ENCODE measurements at regions not wholly inside any gene's neighbourhood (a gene's known extent, or its start where the extent isn't known, plus 50 kb on each side); places are given as distances from the start of the nearest gene placed in this dataset.

GRCh38 chr3:31405515-31405914 is 127.2 kb upstream of the STT3B start:
- Histone ChIP-seq H3K9ac (ENCODE audit: low read depth, low read length, poor library complexity, severe bottlenecking) (no peak overlapping the region), H3K9me3 (ENCODE audit: insufficient read depth, low read depth, low read length) (peaks cover 3% of the 10 kb centered on the region; the same call in 1 of the 2 replicates), H3K9me2 (replicated peaks; ENCODE audit: low read depth, low read length) (no peaks in the 10 kb centered on the region), H3K4me2 (ENCODE audit: low read depth, low read length, poor library complexity, severe bottlenecking) (no peak overlapping the region), H3K36me3 (ENCODE audit: insufficient read depth, low read length) (no peaks in the 10 kb centered on the region), H2AFZ (ENCODE audit: low read length) (peak overlapping the region; percentile 38; the same call in 1 of the 2 replicates), H3F3A (ENCODE audit: low read depth) (no peaks in the 10 kb centered on the region), H3K4me1 (ENCODE audit: insufficient read depth, low read length, poor library complexity, severe bottlenecking) (peaks cover 51% of the 10 kb centered on the region), H3K27me3 (ENCODE audit: insufficient read depth, low read length, poor library complexity, severe bottlenecking) (no peaks in the 10 kb centered on the region), H3K79me2 (ENCODE audit: insufficient read depth, low read length) (no peaks in the 10 kb centered on the region), H3K4me3 (ENCODE audit: low read length, poor library complexity, severe bottlenecking) (no peak overlapping the region), H4K20me1 (ENCODE audit: insufficient read depth, low read length, poor library complexity, severe bottlenecking) (no peaks in the 10 kb centered on the region)
- no peak for TF ChIP-seq EZH2phosphoT487 (IDR thresholded peaks at IDR 0.05; ENCODE audit: borderline replicate concordance)
- TF ChIP-seq, protein P1, sequence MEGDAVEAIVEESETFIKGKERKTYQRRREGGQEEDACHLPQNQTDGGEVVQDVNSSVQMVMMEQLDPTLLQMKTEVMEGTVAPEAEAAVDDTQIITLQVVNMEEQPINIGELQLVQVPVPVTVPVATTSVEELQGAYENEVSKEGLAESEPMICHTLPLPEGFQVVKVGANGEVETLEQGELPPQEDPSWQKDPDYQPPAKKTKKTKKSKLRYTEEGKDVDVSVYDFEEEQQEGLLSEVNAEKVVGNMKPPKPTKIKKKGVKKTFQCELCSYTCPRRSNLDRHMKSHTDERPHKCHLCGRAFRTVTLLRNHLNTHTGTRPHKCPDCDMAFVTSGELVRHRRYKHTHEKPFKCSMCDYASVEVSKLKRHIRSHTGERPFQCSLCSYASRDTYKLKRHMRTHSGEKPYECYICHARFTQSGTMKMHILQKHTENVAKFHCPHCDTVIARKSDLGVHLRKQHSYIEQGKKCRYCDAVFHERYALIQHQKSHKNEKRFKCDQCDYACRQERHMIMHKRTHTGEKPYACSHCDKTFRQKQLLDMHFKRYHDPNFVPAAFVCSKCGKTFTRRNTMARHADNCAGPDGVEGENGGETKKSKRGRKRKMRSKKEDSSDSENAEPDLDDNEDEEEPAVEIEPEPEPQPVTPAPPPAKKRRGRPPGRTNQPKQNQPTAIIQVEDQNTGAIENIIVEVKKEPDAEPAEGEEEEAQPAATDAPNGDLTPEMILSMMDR (conservative IDR thresholded peaks at IDR 0.05; ENCODE audit: low read length) = no peak

- H2AFZ ChIP-seq (ENCODE audit: low read length) = no peak overlapping the region
- no peaks in the 10 kb centered on the region for H3F3A ChIP-seq (ENCODE audit: low read depth)
- TF ChIP-seq EZH2phosphoT487 (IDR thresholded peaks at IDR 0.05; ENCODE audit: borderline replicate concordance) = no peak
- TF ChIP-seq, protein P1 (conservative IDR thresholded peaks at IDR 0.05; ENCODE audit: low read length) = no peak
- no peak overlapping the region for H3K4me3 ChIP-seq (ENCODE audit: low read length, poor library complexity, severe bottlenecking)
- H3K9ac ChIP-seq (ENCODE audit: low read depth, low read length, poor library complexity, severe bottlenecking) = peak overlapping the region; percentile 0
- peak overlapping the region; percentile 19 for H3K4me2 ChIP-seq (ENCODE audit: low read depth, low read length, poor library complexity, severe bottlenecking)
- no peaks in the 10 kb centered on the region for H3K36me3 ChIP-seq (ENCODE audit: insufficient read depth, low read length)
- no peaks in the 10 kb centered on the region for H3K79me2 ChIP-seq (ENCODE audit: insufficient read depth, low read length)
- H3K4me1 ChIP-seq (ENCODE audit: insufficient read depth, low read length, poor library complexity, severe bottlenecking) = peaks cover 48% of the 10 kb centered on the region
- no peaks in the 10 kb centered on the region for H4K20me1 ChIP-seq (ENCODE audit: insufficient read depth, low read length, poor library complexity, severe bottlenecking)
- H3K9me2 ChIP-seq (replicated peaks; ENCODE audit: low read depth, low read length) = no peaks in the 10 kb centered on the region
- H3K9me3 ChIP-seq (ENCODE audit: insufficient read depth, low read depth, low read length) = no peaks in the 10 kb centered on the region
- H3K27me3 ChIP-seq (ENCODE audit: insufficient read depth, low read length, poor library complexity, severe bottlenecking) = no peaks in the 10 kb centered on the region
These were observed 125.8 kb upstream of the STT3B start for GRCh38 chr3:31406896-31407295.

- H2AFZ ChIP-seq (ENCODE audit: low read length) = no peak overlapping the region
- H3K9me2 ChIP-seq (replicated peaks; ENCODE audit: low read depth, low read length) = no peaks in the 10 kb centered on the region
- H3F3A ChIP-seq (ENCODE audit: low read depth) = no peaks in the 10 kb centered on the region
- no peak overlapping the region for H3K4me3 ChIP-seq (ENCODE audit: low read length, poor library complexity, severe bottlenecking)
- peak overlapping the region; percentile 19 for H3K4me2 ChIP-seq (ENCODE audit: low read depth, low read length, poor library complexity, severe bottlenecking)
- H4K20me1 ChIP-seq (ENCODE audit: insufficient read depth, low read length, poor library complexity, severe bottlenecking) = no peaks in the 10 kb centered on the region
- TF ChIP-seq EZH2phosphoT487 (IDR thresholded peaks at IDR 0.05; ENCODE audit: borderline replicate concordance) = no peak
- TF ChIP-seq, protein P1 (conservative IDR thresholded peaks at IDR 0.05; ENCODE audit: low read length) = no peak
- H3K36me3 ChIP-seq (ENCODE audit: insufficient read depth, low read length) = no peaks in the 10 kb centered on the region
- no peak overlapping the region for H3K9ac ChIP-seq (ENCODE audit: low read depth, low read length, poor library complexity, severe bottlenecking)
- peaks cover 43% of the 10 kb centered on the region for H3K4me1 ChIP-seq (ENCODE audit: insufficient read depth, low read length, poor library complexity, severe bottlenecking)
- H3K9me3 ChIP-seq (ENCODE audit: insufficient read depth, low read depth, low read length) = no peaks in the 10 kb centered on the region
- no peaks in the 10 kb centered on the region for H3K27me3 ChIP-seq (ENCODE audit: insufficient read depth, low read length, poor library complexity, severe bottlenecking)
- H3K79me2 ChIP-seq (ENCODE audit: insufficient read depth, low read length) = no peaks in the 10 kb centered on the region
These were observed 125.1 kb upstream of the STT3B start for GRCh38 chr3:31407665-31408064.

Data from Loucy (cell line).